B cell (primary cell): ENCODE measurements at regions not wholly inside any gene's neighbourhood (a gene's known extent, or its start where the extent isn't known, plus 50 kb on each side); places are given as distances from the start of the nearest gene placed in this dataset.

ENCODE experiments used
- ATAC-seq: fragments of 200-7000 bp; cut with Tn5 transposase; one replicate; pipeline ENCODE4 v1.10.0; 2021; ENCODE audit warnings: low read depth, mild to moderate bottlenecking, moderate number of reproducible peaks, moderate library complexity
- CTCF ChIA-PET: fragments of 350-600 bp; sonication (Branson Sonifier 250); formaldehyde crosslinking; loops from one replicate; lab custom pipeline; 2021; ENCODE audit warnings: antibody characterized with exemption, inconsistent platforms; lab: Charles Lee
- POLR2A ChIA-PET: fragments of 350-600 bp; sonication (Branson Sonifier 250); formaldehyde crosslinking; loops from one replicate; lab custom pipeline; 2021; ENCODE audit warnings: antibody characterized with exemption; lab: Charles Lee
- DNase-seq: peaks from one replicate; pipeline ENCODE4 v3.0.0; 2013
- H2AFZ ChIP-seq: 2 replicates; pipeline ENCODE4 v1.6.1; 2012; ENCODE audit warnings: mild to moderate bottlenecking, low read depth, low read length; ENCODE audit not compliant: insufficient read depth, poor library complexity, severe bottlenecking
- H3K27ac ChIP-seq, 2 donors: 1 replicate in 1 of 2; 2 replicates in 1 of 2; pipeline ENCODE4 v1.5.1; 2012 to 2013; ENCODE audit warnings: low read length in 2 of 2, mild to moderate bottlenecking in 2 of 2, moderate library complexity in 1 of 2
- H3K27me3 ChIP-seq, 4 experiments: fragments of 200-600 bp in 1 of 4; sonication (generic) in 1 of 4; replicated peaks in 1 of 4; 1 replicate in 2 of 4; 2 replicates in 2 of 4; pipeline versions ENCODE4 v1.6.1 to v1.7.0; 2013 to 2016; ENCODE audit warnings: low read length in 3 of 4, mild to moderate bottlenecking in 2 of 4, mixed read lengths in 1 of 4, moderate library complexity in 1 of 4; ENCODE audit not compliant: insufficient read depth in 4 of 4, control insufficient read depth in 3 of 4; ENCODE audit errors: control extremely low read depth in 1 of 4
- H3K36me3 ChIP-seq, 2 experiments: replicated peaks in 1 of 2; 1 replicate in 1 of 2; 2 replicates in 1 of 2; pipeline versions ENCODE4 v1.6.1 to v1.7.1; 2013; ENCODE audit warnings: low read length in 1 of 2; ENCODE audit not compliant: insufficient read depth in 2 of 2, control insufficient read depth in 1 of 2; ENCODE audit errors: control extremely low read depth in 1 of 2, extremely low read depth in 1 of 2
- H3K4me1 ChIP-seq, 2 donors: fragments of 200-600 bp in 1 of 2; sonication (generic) in 1 of 2; 1 replicate in 1 of 2; 2 replicates in 1 of 2; pipeline versions ENCODE4 v1.5.1 to v1.6.1; 2013 to 2017; ENCODE audit warnings: low read length in 2 of 2; ENCODE audit not compliant: control insufficient read depth in 2 of 2, insufficient read depth in 2 of 2
- H3K4me2 ChIP-seq: replicated peaks from 2 replicates; pipeline ENCODE3; 2012; ENCODE audit warnings: mild to moderate bottlenecking, low read depth, low read length; ENCODE audit not compliant: poor library complexity, severe bottlenecking
- H3K4me3 ChIP-seq, 5 experiments: fragments of 200-600 bp in 1 of 5; sonication (generic) in 1 of 5; 1 replicate in 3 of 5; 2 replicates in 2 of 5; pipeline versions ENCODE4 v1.5.1 to v1.7.0; 2011 to 2016; ENCODE audit warnings: low read length in 4 of 5, mild to moderate bottlenecking in 4 of 5, low read depth in 2 of 5, control low read depth in 1 of 5, moderate library complexity in 1 of 5; ENCODE audit not compliant: insufficient read depth in 1 of 5; ENCODE audit errors: control extremely low read depth in 1 of 5, extremely low read depth in 1 of 5
- H3K79me2 ChIP-seq: fragments of 200-600 bp; sonication (generic); one replicate; pipeline ENCODE4 v1.6.0; 2016; ENCODE audit warnings: low read length; ENCODE audit not compliant: control insufficient read depth, insufficient read depth
- H3K9ac ChIP-seq: fragments of 200-600 bp; sonication (generic); 2 replicates; pipeline ENCODE4 v1.6.1; 2017; ENCODE audit warnings: mild to moderate bottlenecking, low read length, moderate library complexity
- H3K9me3 ChIP-seq, 3 donors: one replicate each; pipeline versions ENCODE4 v1.6.1 to v1.7.1; 2013; ENCODE audit warnings: low read length in 2 of 3; ENCODE audit not compliant: control insufficient read depth in 2 of 3, insufficient read depth in 1 of 3; ENCODE audit errors: control extremely low read depth in 1 of 3
- H4K20me1 ChIP-seq: 2 replicates; pipeline ENCODE4 v1.6.0; 2012; ENCODE audit warnings: mild to moderate bottlenecking, low read length; ENCODE audit not compliant: insufficient read depth, control insufficient read depth, poor library complexity, severe bottlenecking
- H3K27ac Mint-ChIP-seq: one replicate; pipeline ENCODE4 v1.8.0; 2021; ENCODE audit warnings: mixed read lengths
- H3K27me3 Mint-ChIP-seq: one replicate; pipeline ENCODE4 v1.8.0; 2021; ENCODE audit warnings: mixed read lengths
- H3K4me1 Mint-ChIP-seq: one replicate; pipeline ENCODE4 v1.8.0; 2021; ENCODE audit warnings: mixed read lengths
- H3K4me3 Mint-ChIP-seq: one replicate; pipeline ENCODE4 v1.8.0; 2021; ENCODE audit warnings: mixed read lengths
- H3K9me3 Mint-ChIP-seq: one replicate; pipeline ENCODE4 v1.8.0; 2022; ENCODE audit warnings: mixed read lengths; ENCODE audit not compliant: insufficient read depth
- EZH2 ChIP-seq: IDR thresholded peaks from 2 replicates; pipeline ENCODE4 v1.6.1; 2012; ENCODE audit warnings: borderline replicate concordance, low read depth, mild to moderate bottlenecking, moderate library complexity, low read length; ENCODE audit not compliant: insufficient read depth, poor library complexity, severe bottlenecking
- WGBS: methylation state at CpG from one replicate; pipeline ENCODE4 v1.1.5; 2013; ENCODE audit warnings: missing lambda C conversion rate; ENCODE audit not compliant: insufficient coverage; 5-methylcytosine and 5-hydroxymethylcytosine counted together
- intact Hi-C: fragments of 100-400 bp; cut with micrococcal nuclease; formaldehyde crosslinking; loops from one replicate; pipeline ENCODE4 v1.10.0; 2022
- TF ChIP-seq, protein P1 (sequence below): fragments of 200-600 bp; IDR thresholded peaks from one replicate; pipeline ENCODE4 v1.8.0; 2022; ENCODE audit warnings: antibody characterized with exemption, mild to moderate bottlenecking

DNA sequence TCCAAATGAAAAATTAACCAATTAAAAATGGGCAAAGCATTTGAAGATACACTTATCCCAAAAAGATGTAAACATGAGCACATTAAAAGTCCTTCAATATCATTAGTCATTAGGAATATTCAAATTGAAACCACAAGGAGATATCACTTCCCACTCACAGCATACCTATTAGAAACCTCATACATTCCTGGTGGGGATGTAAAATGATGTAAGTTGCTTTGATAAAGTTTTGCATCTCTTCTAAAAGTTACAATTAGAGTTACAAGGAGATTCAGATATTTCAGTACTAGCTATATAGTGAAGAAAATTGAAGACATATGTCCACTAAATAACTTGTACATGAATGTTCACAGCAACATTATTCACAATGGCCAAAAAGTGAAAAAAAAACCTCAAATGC, 1109.3 kb upstream of the LCORL start:
- H3K4me3 Mint-ChIP-seq: no peak overlapping the region
- no peak overlapping the region for H3K27ac ChIP-seq
- no peak overlapping the region for H3K27ac Mint-ChIP-seq
- H3K9me3 ChIP-seq: no peaks in the 10 kb centered on the region
- H3K9ac ChIP-seq: no peak overlapping the region
- H3K27me3 ChIP-seq: no peaks in the 10 kb centered on the region
- no peaks in the 10 kb centered on the region for H3K27me3 Mint-ChIP-seq
- H3K4me1 Mint-ChIP-seq: no peaks in the 10 kb centered on the region
- no peaks in the 10 kb centered on the region for H3K9me3 Mint-ChIP-seq
- intact Hi-C loops: no loop called here
- H3K4me3 ChIP-seq: no peak overlapping the region
- H3K4me1 ChIP-seq: no peaks in the 10 kb centered on the region
- H4K20me1 ChIP-seq: no peaks in the 10 kb centered on the region
- H3K36me3 ChIP-seq: no peaks in the 10 kb centered on the region
- DNase-seq (no peak), ATAC-seq (no peak)
- no peaks in the 10 kb centered on the region for H3K79me2 ChIP-seq
- TF ChIP-seq, protein P1, sequence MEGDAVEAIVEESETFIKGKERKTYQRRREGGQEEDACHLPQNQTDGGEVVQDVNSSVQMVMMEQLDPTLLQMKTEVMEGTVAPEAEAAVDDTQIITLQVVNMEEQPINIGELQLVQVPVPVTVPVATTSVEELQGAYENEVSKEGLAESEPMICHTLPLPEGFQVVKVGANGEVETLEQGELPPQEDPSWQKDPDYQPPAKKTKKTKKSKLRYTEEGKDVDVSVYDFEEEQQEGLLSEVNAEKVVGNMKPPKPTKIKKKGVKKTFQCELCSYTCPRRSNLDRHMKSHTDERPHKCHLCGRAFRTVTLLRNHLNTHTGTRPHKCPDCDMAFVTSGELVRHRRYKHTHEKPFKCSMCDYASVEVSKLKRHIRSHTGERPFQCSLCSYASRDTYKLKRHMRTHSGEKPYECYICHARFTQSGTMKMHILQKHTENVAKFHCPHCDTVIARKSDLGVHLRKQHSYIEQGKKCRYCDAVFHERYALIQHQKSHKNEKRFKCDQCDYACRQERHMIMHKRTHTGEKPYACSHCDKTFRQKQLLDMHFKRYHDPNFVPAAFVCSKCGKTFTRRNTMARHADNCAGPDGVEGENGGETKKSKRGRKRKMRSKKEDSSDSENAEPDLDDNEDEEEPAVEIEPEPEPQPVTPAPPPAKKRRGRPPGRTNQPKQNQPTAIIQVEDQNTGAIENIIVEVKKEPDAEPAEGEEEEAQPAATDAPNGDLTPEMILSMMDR: no peak
- no peak for TF ChIP-seq EZH2
- no peak overlapping the region for H2AFZ ChIP-seq
- CTCF ChIA-PET: no interaction called here
- H3K4me2 ChIP-seq: no peak overlapping the region
- POLR2A ChIA-PET: no interaction called here

DNA sequence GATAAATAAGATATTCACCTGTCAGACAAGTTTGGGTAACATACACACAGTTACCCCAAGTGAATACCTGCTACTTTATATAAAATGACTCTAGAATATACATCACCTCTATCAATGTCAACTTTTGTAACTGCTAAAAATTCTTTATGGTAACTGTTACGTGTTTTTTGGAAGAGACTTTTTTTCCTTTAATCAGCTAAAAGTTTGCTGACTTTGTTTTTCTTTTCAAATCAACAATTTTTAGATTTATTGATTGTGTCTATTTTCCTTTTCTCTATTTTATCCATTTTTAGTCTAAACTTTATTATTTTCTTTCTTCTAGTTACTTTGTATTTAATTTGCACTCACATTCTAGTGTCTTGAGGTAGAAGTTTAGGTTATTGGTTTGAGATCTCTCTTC, 1106.6 kb upstream of the LCORL start:
- no peak for ATAC-seq
- no peak overlapping the region for H3K4me3 ChIP-seq
- no peak overlapping the region for H3K27ac ChIP-seq
- no peak overlapping the region for H2AFZ ChIP-seq
- no peaks in the 10 kb centered on the region for H3K9me3 ChIP-seq
- intact Hi-C loops: no loop called here
- H3K4me3 Mint-ChIP-seq: no peak overlapping the region
- no peaks in the 10 kb centered on the region for H3K27me3 ChIP-seq
- no CpG with 5 or more reads among the region's 1 CpG for WGBS
- TF ChIP-seq, protein P1: no peak
- no peak for TF ChIP-seq EZH2
- no peaks in the 10 kb centered on the region for H3K9me3 Mint-ChIP-seq
- H3K79me2 ChIP-seq: no peaks in the 10 kb centered on the region
- ChIA-PET POLR2A (no interaction called here), CTCF (no interaction called here)
- H4K20me1 ChIP-seq: no peaks in the 10 kb centered on the region
- H3K27ac Mint-ChIP-seq: no peak overlapping the region
- H3K27me3 Mint-ChIP-seq: no peaks in the 10 kb centered on the region
- no peaks in the 10 kb centered on the region for H3K4me1 Mint-ChIP-seq
- H3K9ac ChIP-seq: no peak overlapping the region
- H3K4me1 ChIP-seq: no peaks in the 10 kb centered on the region
- no peak overlapping the region for H3K4me2 ChIP-seq
- no peak for DNase-seq
- H3K36me3 ChIP-seq: no peaks in the 10 kb centered on the region
